Tibial nerve (tissue), 4 donors: ENCODE measurements at regions not wholly inside any gene's neighbourhood (a gene's known extent, or its start where the extent isn't known, plus 50 kb on each side); places are given as distances from the start of the nearest gene placed in this dataset.
"Not testable (repeated sequence)": the region's sequence is repeated elsewhere in the genome, so short reads cannot be mapped to it uniquely, and the experiment has no call there.

Experiments
- DNase-seq, 2 donors: peaks; one replicate each; pipeline ENCODE4 v3.0.0-alpha.2; 2019; ENCODE audit warnings: low spot score in 2 of 2
- H3K27ac ChIP-seq, 4 donors: fragments of 200-600 bp; sonication (generic) in 3 of 4; one replicate each; pipeline ENCODE4 v1.5.1; 2017 to 2019; ENCODE audit warnings: mild to moderate bottlenecking in 1 of 4
- H3K27me3 ChIP-seq, 2 donors: fragments of 200-600 bp; sonication (generic) in 1 of 2; one replicate each; pipeline versions ENCODE4 v1.5.1 to v1.6.0; 2017 to 2019
- H3K36me3 ChIP-seq, 3 donors: fragments of 200-600 bp; sonication (generic); one replicate each; pipeline ENCODE4 v1.5.1; 2018 to 2019
- H3K4me1 ChIP-seq, 4 donors: fragments of 200-600 bp; sonication (generic) in 3 of 4; one replicate each; pipeline ENCODE4 v1.5.1; 2017 to 2019
- H3K4me3 ChIP-seq, 4 donors: fragments of 200-600 bp; sonication (generic) in 3 of 4; one replicate each; pipeline ENCODE4 v1.5.1; 2017 to 2019; ENCODE audit warnings: mild to moderate bottlenecking in 1 of 4, moderate library complexity in 1 of 4
- H3K9me3 ChIP-seq, 4 donors: fragments of 200-600 bp; sonication (generic) in 3 of 4; one replicate each; pipeline ENCODE4 v1.5.1; 2017 to 2019
- EP300 ChIP-seq, 2 donors: sonication (generic); formaldehyde crosslinking; IDR thresholded peaks; one replicate each; pipeline ENCODE4 v1.6.1; 2017; ENCODE audit warnings: antibody characterized with exemption in 2 of 2, mild to moderate bottlenecking in 1 of 2
- POLR2A ChIP-seq, 2 donors: fragments of 450-650 bp; IDR thresholded peaks; one replicate each; pipeline ENCODE4 v1.6.1; 2017; ENCODE audit warnings: antibody characterized with exemption in 2 of 2, mild to moderate bottlenecking in 2 of 2, moderate library complexity in 2 of 2
- WGBS, 2 donors: methylation state at CpG; one replicate each; pipeline ENCODE4 v1.1.5; 2018; 5-methylcytosine and 5-hydroxymethylcytosine counted together
- TF ChIP-seq, protein P1 (sequence below), 5 experiments: fragments of 200-600 bp in 3 of 5; fragments of 450-650 bp in 2 of 5; sonication (generic) in 3 of 5; IDR thresholded peaks; one replicate each; pipeline ENCODE4 v1.5.1; 2016 to 2019; ENCODE audit warnings: antibody characterized with exemption in 5 of 5, mild to moderate bottlenecking in 3 of 5, moderate library complexity in 2 of 5

DNA sequence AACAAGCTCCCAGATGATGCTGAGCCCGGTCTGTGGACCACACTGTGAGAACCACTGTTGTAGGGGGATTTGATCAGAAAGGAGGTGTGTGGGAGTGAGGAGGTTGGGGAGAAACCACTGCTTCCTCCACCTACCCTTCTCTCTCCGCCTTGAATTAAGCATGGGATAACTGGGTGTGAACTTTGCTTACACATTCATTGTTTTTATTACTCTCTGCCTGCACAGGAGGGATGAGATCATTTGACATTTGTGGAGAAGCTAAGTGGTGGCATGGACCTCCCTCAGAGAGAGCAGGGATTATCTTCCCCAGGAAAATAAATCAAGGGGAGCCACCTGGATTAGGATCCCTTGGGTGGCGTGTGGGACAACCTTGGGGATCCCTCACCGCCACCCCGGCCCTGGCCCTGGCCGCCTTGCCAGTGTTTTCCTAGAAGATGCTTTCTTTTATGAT lies 212.1 kb upstream of the ATP6AP2 start:
- H3K36me3 ChIP-seq = no peaks in the 10 kb centered on the region
- no peak overlapping the region for H3K27ac ChIP-seq
- H3K4me1 ChIP-seq = no peaks in the 10 kb centered on the region
- peaks cover 0 to 8% (median 0%) of the 10 kb centered on the region in 4 donors for H3K9me3 ChIP-seq
- H3K4me3 ChIP-seq = no peak overlapping the region
- H3K27me3 ChIP-seq = no peaks in the 10 kb centered on the region
- TF ChIP-seq EP300 (IDR thresholded peaks at IDR 0.05) (no peak), POLR2A (IDR thresholded peaks at IDR 0.05) (no peak)
- TF ChIP-seq, protein P1, sequence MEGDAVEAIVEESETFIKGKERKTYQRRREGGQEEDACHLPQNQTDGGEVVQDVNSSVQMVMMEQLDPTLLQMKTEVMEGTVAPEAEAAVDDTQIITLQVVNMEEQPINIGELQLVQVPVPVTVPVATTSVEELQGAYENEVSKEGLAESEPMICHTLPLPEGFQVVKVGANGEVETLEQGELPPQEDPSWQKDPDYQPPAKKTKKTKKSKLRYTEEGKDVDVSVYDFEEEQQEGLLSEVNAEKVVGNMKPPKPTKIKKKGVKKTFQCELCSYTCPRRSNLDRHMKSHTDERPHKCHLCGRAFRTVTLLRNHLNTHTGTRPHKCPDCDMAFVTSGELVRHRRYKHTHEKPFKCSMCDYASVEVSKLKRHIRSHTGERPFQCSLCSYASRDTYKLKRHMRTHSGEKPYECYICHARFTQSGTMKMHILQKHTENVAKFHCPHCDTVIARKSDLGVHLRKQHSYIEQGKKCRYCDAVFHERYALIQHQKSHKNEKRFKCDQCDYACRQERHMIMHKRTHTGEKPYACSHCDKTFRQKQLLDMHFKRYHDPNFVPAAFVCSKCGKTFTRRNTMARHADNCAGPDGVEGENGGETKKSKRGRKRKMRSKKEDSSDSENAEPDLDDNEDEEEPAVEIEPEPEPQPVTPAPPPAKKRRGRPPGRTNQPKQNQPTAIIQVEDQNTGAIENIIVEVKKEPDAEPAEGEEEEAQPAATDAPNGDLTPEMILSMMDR (IDR thresholded peaks at IDR 0.05) = no peak
- WGBS, 2 donors = 72 to 75% methylated on average over 6 of the region's 6 CpGs
- DNase-seq = no peak

DNA sequence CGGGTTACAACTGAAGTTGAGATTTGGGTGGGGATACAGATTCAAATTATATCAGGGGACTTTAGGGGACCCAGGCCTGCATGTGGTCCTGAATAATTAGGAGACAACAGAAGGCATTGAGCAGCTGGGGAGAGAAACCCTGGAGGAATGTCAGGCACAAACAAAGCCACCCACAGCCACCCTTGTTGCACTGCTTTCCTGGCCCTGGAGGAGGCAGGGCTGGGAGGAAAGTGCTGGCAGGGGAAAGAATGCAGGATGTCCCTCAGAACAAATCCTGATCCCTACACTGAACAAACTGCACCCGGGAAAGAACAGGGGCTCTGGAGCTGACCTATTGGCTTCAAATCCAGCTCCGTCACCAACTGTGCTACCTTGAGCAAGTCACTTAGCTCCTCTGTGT lies 214.1 kb upstream of the ATP6AP2 start:
- Histone ChIP-seq H3K4me1 (no peaks in the 10 kb centered on the region), H3K9me3 (peaks cover 0 to 8% (median 0%) of the 10 kb centered on the region in 4 donors), H3K27me3 (no peaks in the 10 kb centered on the region), H3K27ac (no peak overlapping the region), H3K36me3 (no peaks in the 10 kb centered on the region), H3K4me3 (no peak overlapping the region)
- 52 to 62% methylated on average over 3 of the region's 3 CpGs for WGBS, 2 donors
- DNase-seq = no peak
- TF ChIP-seq POLR2A (IDR thresholded peaks at IDR 0.05) = no peak
- TF ChIP-seq, protein P1 (IDR thresholded peaks at IDR 0.05) = no peak
- no peak for TF ChIP-seq EP300 (IDR thresholded peaks at IDR 0.05)

DNA sequence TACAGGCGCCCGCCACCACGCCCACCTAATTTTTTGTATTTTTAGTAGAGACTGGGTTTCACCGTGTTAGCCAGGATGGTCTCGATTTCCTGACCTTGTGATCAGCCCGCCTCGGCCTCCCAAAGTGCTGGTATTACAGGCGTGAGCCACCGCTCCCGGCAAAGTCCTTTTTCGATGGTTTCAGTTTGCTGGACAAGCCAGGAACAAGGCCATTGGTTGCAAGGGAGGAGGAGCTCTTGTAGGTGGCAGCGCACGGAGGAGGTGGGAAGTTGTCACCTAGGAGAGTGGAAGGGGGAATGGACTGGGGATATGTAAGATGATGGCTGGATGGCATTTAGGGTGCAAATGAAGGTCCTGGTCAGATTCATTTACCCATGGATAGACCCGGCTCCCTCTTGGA lies 218.5 kb upstream of the ATP6AP2 start:
- not testable (repeated sequence) for H3K27ac ChIP-seq, H3K4me1 ChIP-seq, H3K4me3 ChIP-seq, DNase-seq, H3K36me3 ChIP-seq, H3K27me3 ChIP-seq, H3K9me3 ChIP-seq
- 93 to 96% methylated on average over 13 to 14 of the region's 14 CpGs for WGBS, 2 donors

DNA sequence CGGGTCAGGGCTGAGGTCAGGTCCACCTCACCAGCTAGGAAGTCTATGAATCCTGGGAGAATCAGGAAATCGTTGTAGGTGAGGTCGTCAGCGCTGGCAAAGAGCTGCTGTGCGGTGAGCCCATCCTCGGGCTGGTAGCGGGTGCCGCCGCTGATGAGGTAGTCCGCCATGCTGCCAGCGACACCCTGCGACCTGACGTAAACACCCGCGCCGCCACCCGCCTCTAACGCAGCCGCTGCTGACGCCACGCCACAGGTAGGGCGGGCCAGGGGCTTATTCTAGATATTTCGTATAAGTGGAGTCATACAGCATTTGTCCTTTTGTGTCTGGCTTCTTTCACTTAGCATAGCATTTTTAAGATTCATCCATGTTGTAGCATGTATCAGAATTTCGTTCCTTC lies 220.2 kb upstream of the ATP6AP2 start:
- Histone ChIP-seq H3K9me3 (peaks cover 0 to 6% (median 0%) of the 10 kb centered on the region in 4 donors), H3K27me3 (no peaks in the 10 kb centered on the region), H3K27ac (no peak overlapping the region), H3K4me1 (no peaks in the 10 kb centered on the region), H3K4me3 (no peak overlapping the region), H3K36me3 (no peaks in the 10 kb centered on the region)
- DNase-seq = no peak
- 95 to 99% methylated on average over 10 to 24 of the region's 24 CpGs for WGBS, 2 donors
- TF ChIP-seq, protein P1 (IDR thresholded peaks at IDR 0.05) = no peak
- TF ChIP-seq EP300 (IDR thresholded peaks at IDR 0.05) (no peak), POLR2A (IDR thresholded peaks at IDR 0.05) (no peak)

DNA sequence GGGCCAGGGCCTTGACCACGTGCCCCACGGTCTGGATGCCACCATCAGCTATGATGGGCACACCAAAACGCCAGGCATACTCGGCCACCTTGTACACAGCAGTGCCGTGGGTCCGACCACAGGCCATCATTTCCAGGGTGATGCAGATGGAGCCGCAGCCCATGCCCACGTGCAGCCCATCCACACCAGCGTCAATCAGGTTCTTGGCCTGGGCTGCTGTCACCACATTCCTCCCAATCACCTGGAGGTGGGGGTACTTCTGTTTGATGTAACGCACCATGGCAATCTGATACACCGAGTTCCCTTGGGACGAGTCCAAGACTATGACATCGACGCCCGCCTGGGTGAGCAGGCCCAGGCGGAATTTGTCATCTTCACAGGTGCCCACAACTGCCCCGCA lies 221.2 kb upstream of the ATP6AP2 start:
- Histone ChIP-seq H3K27me3 (no peaks in the 10 kb centered on the region), H3K36me3 (no peaks in the 10 kb centered on the region), H3K27ac (no peak overlapping the region), H3K9me3 (no peaks in the 10 kb centered on the region), H3K4me1 (no peaks in the 10 kb centered on the region), H3K4me3 (no peak overlapping the region)
- no peak for DNase-seq
- TF ChIP-seq EP300 (IDR thresholded peaks at IDR 0.05) = no peak
- WGBS, 2 donors = 94 to 95% methylated on average over 4 to 17 of the region's 17 CpGs

DNA sequence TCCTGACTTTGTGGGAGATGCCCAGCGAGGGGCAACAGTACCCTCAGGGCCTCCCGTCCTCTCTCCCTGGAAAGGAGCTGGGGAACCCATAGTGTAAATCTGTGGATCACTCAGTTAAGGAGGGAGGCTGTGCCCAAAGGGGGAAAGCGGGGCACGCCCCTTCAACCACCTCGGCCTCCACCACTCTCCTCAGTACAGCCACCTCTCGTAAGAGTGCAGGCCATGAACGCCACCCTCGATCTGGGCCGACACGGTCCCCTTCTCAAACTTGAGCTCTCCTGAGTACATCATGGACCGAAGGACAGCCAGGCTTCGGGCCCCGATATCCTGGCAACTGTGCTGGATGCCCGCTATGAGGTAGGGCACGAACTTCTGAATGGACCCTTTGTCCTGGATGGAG lies 221.8 kb upstream of the ATP6AP2 start:
- DNase-seq = no peak
- no peak for TF ChIP-seq POLR2A (IDR thresholded peaks at IDR 0.05)
- TF ChIP-seq, protein P1 (IDR thresholded peaks at IDR 0.05) = no peak
- TF ChIP-seq EP300 (IDR thresholded peaks at IDR 0.05) = no peak

More for the DNA sequence above, 221.8 kb upstream of the ATP6AP2 start:
- 93 to 100% methylated on average over 1 to 15 of the region's 15 CpGs for WGBS, 2 donors
- Histone ChIP-seq H3K9me3 (no peaks in the 10 kb centered on the region), H3K36me3 (no peaks in the 10 kb centered on the region), H3K27me3 (no peaks in the 10 kb centered on the region), H3K4me3 (no peak overlapping the region), H3K27ac (no peak overlapping the region), H3K4me1 (no peaks in the 10 kb centered on the region)
